ENCODE measurements at regions not wholly inside any gene's neighbourhood (a gene's known extent, or its start where the extent isn't known, plus 50 kb on each side); places are given as distances from the start of the nearest gene placed in this dataset.

- TF ChIP-seq SALL1 (CRISPR knock-in tag; IDR thresholded peaks at IDR 0.05): peak; percentile 83
- 0 out of 4 replicates have a peak, but pooled peaks of 1 of the 2 experiments have one; percentile 1 for TF ChIP-seq MAFK (conservative IDR thresholded peaks at IDR 0.05 in 1 of 2, IDR thresholded peaks at IDR 0.05 in 1 of 2; ENCODE audit: low read length in 2 of 2)
- TF ChIP-seq HOMEZ (CRISPR knock-in tag; IDR thresholded peaks at IDR 0.05; ENCODE audit: low read depth): 0 out of 2 replicates have a peak, but pooled peaks have one; percentile 31
- TF ChIP-seq ZGPAT (CRISPR knock-in tag; IDR thresholded peaks at IDR 0.05): peak; percentile 26; the same call in 1 of the 2 replicates
- TF ChIP-seq HDAC2 (CRISPR knock-in tag; IDR thresholded peaks at IDR 0.05): peak; percentile 17; the same call in 1 of the 2 replicates
- TF ChIP-seq SMARCC2 (IDR thresholded peaks at IDR 0.05): no peak
- peak; percentile 81 for TF ChIP-seq FOSL2 (CRISPR knock-in tag; IDR thresholded peaks at IDR 0.05)
- TF ChIP-seq SKIL (CRISPR knock-in tag; IDR thresholded peaks at IDR 0.05; ENCODE audit: borderline replicate concordance): no peak
- TF ChIP-seq MIER2 (CRISPR knock-in tag; IDR thresholded peaks at IDR 0.05): no peak
- peak; percentile 78; the same call in 1 of the 2 replicates for TF ChIP-seq ARNTL (CRISPR knock-in tag; IDR thresholded peaks at IDR 0.05)
- no peak for TF ChIP-seq ZBTB4 (CRISPR knock-in tag; IDR thresholded peaks at IDR 0.05; ENCODE audit: borderline replicate concordance)
- no peak for TF ChIP-seq ZNF264 (CRISPR knock-in tag; IDR thresholded peaks at IDR 0.05)
- no peak for TF ChIP-seq CREB1 (IDR thresholded peaks at IDR 0.05)
- TF ChIP-seq CREB1 (CRISPR knock-in tag; IDR thresholded peaks at IDR 0.05): no peak; the same call in 1 of the 2 replicates
- peak; percentile 26; the same call in 1 of the 2 replicates for TF ChIP-seq THRA (CRISPR knock-in tag; IDR thresholded peaks at IDR 0.05; ENCODE audit: borderline replicate concordance)
- no peak for TF ChIP-seq NFKB2 (CRISPR knock-in tag; IDR thresholded peaks at IDR 0.05; ENCODE audit: borderline replicate concordance)
- TF ChIP-seq CEBPG (CRISPR knock-in tag; IDR thresholded peaks at IDR 0.05): peak; percentile 26; the same call in 1 of the 2 replicates
- no peak for TF ChIP-seq REXO4 (CRISPR knock-in tag; IDR thresholded peaks at IDR 0.05; ENCODE audit: borderline replicate concordance)
- peak; percentile 11; the same call in 1 of the 2 replicates for TF ChIP-seq TCF7 (IDR thresholded peaks at IDR 0.05; ENCODE audit: low read depth)
- TF ChIP-seq FOXO1 (CRISPR knock-in tag; IDR thresholded peaks at IDR 0.05): peak; percentile 31; the same call in 1 of the 2 replicates
- no peak for TF ChIP-seq CC2D1A (CRISPR knock-in tag; IDR thresholded peaks at IDR 0.05)
- TF ChIP-seq BHLHE40 (IDR thresholded peaks at IDR 0.05; ENCODE audit: low read length): peak; percentile 38; the same call in 1 of the 2 replicates
Measured at GRCh38 chr14:22336031-22336430, 253.0 kb downstream of the DAD1 start (continued).

Data from HepG2 (cell line).